ENCODE measurements at regions not wholly inside any gene's neighbourhood (a gene's known extent, or its start where the extent isn't known, plus 50 kb on each side); places are given as distances from the start of the nearest gene placed in this dataset.

DNA sequence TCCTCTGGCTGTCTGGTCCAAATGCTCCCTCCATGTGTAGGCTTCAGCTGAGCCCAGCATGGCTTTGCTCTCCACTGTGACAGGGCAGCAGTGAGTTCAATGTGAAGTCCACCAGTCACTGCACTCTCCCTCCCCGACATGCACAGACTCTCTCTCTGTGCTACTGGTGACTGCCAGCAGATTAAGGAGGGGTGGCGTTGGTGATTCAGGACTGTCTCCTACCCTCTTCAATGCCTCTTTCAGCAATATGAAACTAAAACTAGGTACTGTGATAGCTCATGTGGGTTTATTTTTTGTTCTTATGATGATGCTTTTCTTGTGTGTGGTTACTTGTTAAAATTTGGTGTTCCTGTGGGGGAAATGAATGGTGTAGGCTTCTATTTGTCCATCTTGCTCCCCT lies 201.0 kb upstream of the RBMS1 start:
- in situ Hi-C loops (cut with HindIII; ENCODE audit: low pct_unique_long_range_greater_than_20kb, low sequenced_read_pairs): no loop called here

DNA sequence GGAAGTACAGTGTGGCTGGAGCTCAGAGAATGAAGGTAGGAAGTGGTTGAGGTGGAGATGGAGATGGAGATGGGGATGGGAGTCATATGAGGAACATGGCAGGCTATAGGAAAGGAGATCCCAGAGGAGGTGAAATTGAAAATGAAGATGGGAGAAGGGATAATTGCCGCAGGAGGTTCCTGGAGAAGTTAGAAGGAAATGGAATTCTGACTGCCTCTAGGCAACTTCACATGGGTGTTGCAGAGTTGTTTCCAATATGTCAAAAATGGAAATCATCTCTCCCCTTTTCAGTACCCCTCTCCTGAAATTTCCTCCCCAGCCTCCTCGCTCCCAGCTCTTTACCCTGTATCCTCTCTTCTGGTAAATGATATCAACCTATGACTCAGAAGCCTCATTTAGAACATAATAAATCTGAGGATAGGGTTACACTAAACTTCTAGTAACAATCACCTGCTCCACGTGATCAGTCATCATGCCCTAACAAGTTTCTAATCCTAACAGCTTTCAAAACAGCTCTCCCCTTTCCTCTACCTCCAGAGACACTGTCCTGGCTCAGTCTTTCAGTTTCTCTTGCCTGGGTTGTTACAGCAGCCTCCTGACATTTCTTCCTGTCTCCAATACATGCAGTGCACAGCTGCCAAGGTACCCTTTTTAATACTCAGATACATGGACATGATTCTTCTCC lies 201.9 kb upstream of the RBMS1 start:
- DNase-seq (ENCODE audit: low read depth, low spot score): no peak
- in situ Hi-C loops (cut with HindIII; ENCODE audit: low pct_unique_long_range_greater_than_20kb, low sequenced_read_pairs): no loop called here

More for the DNA sequence above, 201.0 kb upstream of the RBMS1 start:
- peak; percentile 15 for DNase-seq (ENCODE audit: low read depth, low spot score)

DNA sequence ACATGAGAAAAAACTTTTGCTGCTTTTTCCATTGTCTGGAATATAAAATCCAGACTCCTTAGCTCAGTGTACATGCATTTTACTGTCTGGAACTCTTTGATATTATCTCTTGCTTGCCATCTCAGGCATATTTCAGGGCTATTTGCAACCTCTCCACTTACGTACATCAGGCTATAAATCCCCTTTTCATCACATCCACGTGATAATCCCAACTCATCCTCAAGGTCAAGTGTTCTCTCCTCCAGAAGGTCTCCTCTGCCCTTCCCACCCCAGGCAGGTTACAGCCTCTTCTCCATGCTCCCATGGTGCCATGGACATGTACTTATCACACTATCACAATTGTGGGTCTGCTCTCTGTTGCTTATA lies 202.5 kb upstream of the RBMS1 start:
- DNase-seq (ENCODE audit: low read depth, low spot score): no peak
- in situ Hi-C loops (cut with HindIII; ENCODE audit: low pct_unique_long_range_greater_than_20kb, low sequenced_read_pairs): no loop called here

DNA sequence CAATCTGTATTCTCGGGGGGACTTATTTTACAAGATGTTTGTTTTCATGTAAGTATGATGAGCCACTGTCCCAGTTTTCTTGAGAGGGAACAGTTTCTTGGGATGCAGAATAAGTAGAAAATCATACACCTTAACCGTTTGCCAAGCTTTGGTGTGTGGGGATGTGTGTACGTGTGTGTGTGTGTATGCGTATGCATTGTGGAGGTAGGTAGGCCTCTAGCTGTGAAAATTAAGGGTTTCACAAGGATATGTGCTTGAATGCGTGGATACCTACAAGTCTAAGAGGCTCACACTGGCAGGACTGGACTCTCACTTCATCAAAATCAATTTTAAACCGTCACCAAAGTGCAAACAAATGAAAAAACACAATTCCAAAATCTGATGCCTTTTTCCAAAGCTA lies 204.2 kb upstream of the RBMS1 start:
- no peak for DNase-seq (ENCODE audit: low read depth, low spot score)
- in situ Hi-C loops (cut with HindIII; ENCODE audit: low pct_unique_long_range_greater_than_20kb, low sequenced_read_pairs): no loop called here

DNA sequence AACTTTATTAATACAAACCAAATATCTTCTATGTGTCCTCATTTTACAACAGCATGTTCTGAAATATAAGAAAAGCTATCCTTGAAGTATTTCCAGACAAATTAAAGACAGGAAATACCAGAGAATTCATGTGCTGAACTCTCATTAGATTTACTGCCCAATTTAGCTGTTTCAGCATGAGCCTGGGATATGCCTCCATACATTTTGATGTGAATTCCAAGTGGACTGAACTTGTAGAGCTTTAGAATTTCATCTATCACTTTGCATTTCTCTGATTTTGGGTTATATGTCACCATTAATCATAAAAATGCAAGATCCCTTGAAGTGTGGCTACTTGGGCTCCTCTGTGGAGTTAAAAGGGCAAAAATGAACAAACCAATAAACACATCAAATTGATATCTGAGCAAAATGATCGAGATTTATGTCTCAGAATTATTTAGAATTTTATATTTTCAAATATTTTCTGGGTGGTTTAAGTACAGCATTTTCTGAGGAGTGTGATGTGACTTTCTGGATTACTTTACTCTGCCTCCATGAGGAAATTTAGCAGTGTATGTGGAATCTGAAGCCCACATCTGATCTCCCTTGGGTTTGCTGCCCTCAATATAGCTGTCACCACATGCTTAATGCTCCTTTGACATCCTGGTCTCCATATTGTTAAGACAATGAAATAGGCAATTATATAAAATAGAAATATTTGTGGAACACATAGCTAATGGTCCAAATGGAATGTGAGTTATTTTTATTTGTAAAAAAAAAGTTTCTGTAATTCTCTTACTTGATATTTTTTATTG lies 206.6 kb upstream of the RBMS1 start:
- DNase-seq (ENCODE audit: low read depth, low spot score): no peak
- in situ Hi-C loops (cut with HindIII; ENCODE audit: low pct_unique_long_range_greater_than_20kb, low sequenced_read_pairs): no loop called here

GRCh38 chr2:160701822-160702221 lies 208.2 kb upstream of the RBMS1 start:
- in situ Hi-C loops (cut with HindIII; ENCODE audit: low pct_unique_long_range_greater_than_20kb, low sequenced_read_pairs): no loop called here
- no peak for DNase-seq (ENCODE audit: low read depth, low spot score)

DNA sequence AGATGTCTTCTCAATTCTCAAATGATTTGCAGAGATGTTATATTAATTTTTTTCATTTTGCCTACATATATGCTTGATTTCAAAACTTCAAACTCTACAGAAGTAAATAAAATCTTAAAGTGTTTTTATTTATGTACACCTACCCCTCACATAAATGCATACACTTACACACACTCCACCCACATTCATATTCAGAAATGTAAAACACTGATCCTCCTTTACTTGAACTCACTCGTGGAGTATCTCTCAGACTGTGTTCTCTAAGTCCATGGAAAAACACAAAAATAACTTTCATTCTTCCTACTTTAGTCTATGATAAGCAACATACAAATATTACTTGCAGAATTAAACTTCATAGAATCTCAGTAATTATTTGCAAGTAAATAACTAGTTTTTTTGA lies 209.1 kb upstream of the RBMS1 start:
- in situ Hi-C loops (cut with HindIII; ENCODE audit: low pct_unique_long_range_greater_than_20kb, low sequenced_read_pairs): no loop called here
- no peak for DNase-seq (ENCODE audit: low read depth, low spot score)

DNA sequence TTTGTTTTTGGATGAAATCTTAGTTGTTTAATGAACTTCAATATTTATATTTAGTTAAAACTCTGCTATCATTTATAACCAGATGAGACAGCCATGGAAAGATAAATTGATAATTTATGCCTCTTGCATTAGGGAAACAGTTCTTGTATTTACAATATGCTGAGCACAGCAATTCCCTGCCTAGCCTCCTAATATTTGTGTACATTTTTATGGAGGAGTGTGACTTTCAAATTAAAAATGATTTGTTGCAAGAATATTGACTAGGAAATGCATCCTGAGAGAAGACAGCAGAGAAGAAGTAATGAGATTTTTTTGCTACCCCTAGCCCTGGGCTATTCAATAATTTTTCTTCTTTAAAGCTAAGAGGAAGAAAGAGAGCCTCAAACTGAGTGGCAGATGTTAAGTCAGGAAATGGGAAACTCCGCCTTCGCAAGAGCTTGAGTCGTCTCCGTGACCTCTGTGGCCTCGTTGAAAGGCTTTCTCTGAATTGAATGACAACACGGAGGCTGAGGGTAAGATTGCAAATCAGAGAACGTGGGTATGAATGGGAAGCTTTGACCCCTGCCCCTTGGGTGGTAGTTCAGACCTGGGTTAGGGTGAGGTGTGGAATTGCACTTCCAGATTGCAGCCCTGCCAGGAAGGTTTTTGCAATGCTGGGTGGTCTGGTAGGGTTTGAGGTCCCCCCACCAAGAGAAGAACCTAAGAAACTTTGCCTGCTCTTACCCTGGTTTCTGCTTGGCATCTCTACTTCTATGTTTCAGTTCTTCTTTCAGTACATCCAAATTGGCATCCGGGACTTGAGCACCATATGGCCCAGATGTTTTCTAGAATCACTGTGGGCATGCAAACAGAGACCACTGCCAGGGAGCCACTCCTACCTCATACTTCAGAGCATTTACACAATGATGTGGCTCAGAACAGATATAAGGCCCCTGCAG lies 210.3 kb upstream of the RBMS1 start:
- DNase-seq (ENCODE audit: low read depth, low spot score): no peak
- in situ Hi-C loops (cut with HindIII; ENCODE audit: low pct_unique_long_range_greater_than_20kb, low sequenced_read_pairs): no loop called here

DNA sequence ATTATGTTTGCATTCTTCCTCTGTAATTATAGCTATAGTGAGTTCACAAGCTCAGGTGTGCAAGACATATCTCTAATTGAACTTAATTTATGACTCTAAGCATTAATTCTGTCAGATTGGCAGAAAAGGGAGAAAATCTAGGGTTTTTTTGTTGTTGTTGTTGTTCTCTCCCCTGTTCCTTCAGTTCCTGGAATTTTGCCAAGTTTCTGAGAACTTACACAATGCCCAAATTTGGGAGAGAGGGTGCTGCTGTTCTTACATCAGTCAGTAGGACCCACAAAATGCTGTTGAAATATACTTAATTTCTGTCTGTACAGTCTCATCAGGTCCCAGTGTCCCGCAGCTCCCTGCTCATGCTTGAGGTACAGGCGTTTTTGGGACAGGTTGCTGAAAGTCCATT lies 221.8 kb upstream of the RBMS1 start:
- no peak for DNase-seq (ENCODE audit: low read depth, low spot score)
- in situ Hi-C loops (cut with HindIII; ENCODE audit: low pct_unique_long_range_greater_than_20kb, low sequenced_read_pairs): no loop called here

GRCh38 chr2:160719116-160719515 lies 225.5 kb upstream of the RBMS1 start:
- in situ Hi-C loops (cut with HindIII; ENCODE audit: low pct_unique_long_range_greater_than_20kb, low sequenced_read_pairs): no loop called here
- DNase-seq (ENCODE audit: low read depth, low spot score): no peak

DNA sequence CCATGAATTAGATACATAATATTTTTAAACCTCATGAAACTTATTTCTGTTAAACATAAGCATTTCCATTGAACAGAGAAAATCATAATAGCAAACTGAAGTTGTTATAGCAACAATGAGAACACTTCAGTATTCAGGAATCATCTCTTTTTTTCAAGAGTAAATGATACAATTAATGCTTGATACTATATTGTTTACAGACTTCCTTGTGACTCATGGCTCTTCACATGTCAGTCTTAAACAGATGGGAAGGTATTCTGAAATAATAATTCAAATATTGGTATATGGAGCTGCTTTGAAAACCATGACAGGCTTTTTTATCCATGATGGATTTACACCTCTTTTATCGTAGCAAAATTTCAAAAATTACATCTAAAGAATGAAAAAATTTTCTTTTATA lies 226.5 kb upstream of the RBMS1 start:
- in situ Hi-C loops (cut with HindIII; ENCODE audit: low pct_unique_long_range_greater_than_20kb, low sequenced_read_pairs): no loop called here
- no peak for DNase-seq (ENCODE audit: low read depth, low spot score)

DNA sequence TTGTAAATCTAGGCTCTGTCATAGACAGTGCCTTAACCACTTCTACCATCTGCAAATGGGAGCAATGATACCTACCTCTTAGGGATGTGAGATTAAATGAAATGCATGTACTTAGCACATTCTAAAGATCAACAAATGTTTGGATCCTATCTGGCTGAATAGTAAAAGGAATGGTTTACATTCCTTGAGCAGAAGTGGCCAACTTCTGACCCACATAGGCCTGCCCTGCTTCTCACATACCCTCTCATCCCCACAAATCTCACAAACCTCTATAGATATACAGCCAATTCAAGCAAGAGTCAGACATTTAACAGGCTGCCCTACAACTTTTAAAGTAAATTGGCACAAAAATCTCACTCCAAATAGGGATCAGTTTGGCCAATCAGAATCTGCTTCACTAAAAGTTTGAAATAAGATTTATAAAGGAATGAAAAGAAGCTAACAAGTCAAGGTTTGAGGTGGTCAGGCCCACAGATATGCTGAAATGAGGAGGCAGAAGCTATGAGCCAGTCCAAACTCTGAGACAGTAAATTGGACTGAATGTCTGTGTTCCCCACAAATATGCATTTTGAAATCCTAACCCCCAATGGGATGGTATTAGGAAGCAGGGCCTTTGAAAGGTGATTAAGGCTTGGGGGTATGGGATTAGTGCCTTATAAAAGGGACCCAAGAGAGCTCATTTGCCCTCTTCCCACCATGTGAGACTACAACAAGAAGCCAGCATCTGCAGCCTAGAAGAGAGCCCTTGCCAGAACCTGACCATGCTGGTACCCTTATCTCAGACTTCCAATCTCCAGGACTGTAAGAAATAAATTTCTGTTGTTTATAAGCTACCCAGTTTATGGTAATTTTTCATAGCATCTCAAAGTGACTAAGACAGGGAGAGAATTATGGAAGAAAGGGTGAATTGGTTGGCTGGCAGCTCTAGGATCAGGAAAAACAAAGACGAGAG lies 227.8 kb upstream of the RBMS1 start:
- in situ Hi-C loops (cut with HindIII; ENCODE audit: low pct_unique_long_range_greater_than_20kb, low sequenced_read_pairs): no loop called here

DNA sequence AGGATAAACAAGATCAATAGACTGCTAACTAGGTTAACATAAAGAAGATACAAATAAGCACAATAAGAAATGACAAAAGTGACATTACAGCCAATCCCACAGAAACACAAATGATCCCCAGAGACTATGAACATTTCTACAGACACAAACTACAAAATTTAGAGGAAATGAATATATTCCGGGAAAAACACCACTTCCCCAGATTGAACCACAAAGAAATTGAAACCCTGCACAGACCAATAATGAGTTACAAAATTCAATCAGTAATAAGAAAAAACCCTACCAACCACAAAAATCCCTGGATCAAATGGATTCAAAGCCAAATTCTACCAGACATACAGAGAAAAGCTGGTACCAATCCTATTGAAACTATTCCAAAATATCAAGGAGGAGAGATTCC lies 232.4 kb upstream of the RBMS1 start:
- no peak for DNase-seq (ENCODE audit: low read depth, low spot score)
- in situ Hi-C loops (cut with HindIII; ENCODE audit: low pct_unique_long_range_greater_than_20kb, low sequenced_read_pairs): no loop called here

More for the DNA sequence above, 227.8 kb upstream of the RBMS1 start:
- no peak for DNase-seq (ENCODE audit: low read depth, low spot score)

- DNase-seq (ENCODE audit: low read depth, low spot score): no peak
- in situ Hi-C loops (cut with HindIII; ENCODE audit: low pct_unique_long_range_greater_than_20kb, low sequenced_read_pairs): no loop called here
Observed at GRCh38 chr2:160730296-160730995, 236.8 kb upstream of the RBMS1 start.

DNA sequence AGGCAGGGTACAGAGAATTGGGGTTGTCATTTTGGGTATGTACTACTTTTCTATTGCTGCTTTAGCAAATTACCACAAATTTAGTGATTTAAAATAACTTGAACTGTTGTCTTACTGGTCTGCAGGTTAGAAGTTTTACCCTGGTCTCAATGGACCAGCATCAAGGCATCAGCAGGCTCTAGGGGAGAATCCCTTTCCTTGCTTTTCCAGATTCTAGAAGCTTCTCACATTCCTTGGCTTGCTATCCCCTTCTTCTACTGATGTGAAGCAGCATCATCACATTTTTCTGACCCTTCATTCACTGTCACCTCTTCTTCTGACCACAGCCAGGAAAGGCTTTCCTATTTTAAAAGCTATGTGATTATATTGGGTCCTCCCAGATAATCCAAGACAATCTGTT lies 237.8 kb upstream of the RBMS1 start:
- in situ Hi-C loops (cut with HindIII; ENCODE audit: low pct_unique_long_range_greater_than_20kb, low sequenced_read_pairs): no loop called here

DNA sequence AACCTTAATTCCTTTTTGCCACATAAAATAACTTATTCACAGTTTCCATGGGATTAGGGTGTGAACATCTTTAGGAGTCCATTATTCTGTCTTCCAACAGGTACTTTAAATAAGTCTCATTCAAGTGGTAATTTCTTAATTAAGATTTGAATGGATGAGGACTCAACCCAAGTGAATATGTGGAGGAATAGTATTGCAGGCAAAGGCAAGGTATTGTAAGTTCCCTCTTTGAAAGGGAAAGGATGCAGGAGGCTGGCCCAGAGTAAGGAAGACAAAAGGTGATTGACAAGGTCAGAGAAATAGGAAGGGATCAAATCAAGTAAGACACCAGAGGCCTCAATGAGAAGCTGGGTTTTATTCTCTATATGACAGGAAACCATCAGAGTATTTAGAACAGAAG lies 238.2 kb upstream of the RBMS1 start:
- DNase-seq (ENCODE audit: low read depth, low spot score): no peak
- in situ Hi-C loops (cut with HindIII; ENCODE audit: low pct_unique_long_range_greater_than_20kb, low sequenced_read_pairs): no loop called here

More for the DNA sequence above, 237.8 kb upstream of the RBMS1 start:
- no peak for DNase-seq (ENCODE audit: low read depth, low spot score)

DNA sequence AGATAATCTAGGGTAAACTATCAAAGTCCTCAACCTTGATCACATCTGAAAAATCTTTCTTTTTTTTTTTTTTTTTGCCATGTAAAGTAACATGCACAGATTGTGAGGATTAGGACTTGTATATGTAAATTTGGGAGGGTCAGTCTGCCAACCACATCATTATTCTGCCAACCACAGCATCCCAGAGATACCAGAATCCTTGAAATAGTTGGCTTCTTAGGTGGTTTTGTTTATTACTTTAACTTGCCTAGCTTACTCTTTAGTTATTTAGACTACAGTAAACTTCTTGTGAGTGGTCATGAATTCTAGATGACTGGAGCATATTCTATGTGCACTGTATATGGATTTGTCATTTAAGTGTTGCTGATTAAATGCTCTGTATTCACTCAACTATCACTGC lies 242.1 kb upstream of the RBMS1 start:
- DNase-seq (ENCODE audit: low read depth, low spot score): no peak
- in situ Hi-C loops (cut with HindIII; ENCODE audit: low pct_unique_long_range_greater_than_20kb, low sequenced_read_pairs): no loop called here

Data from SK-MEL-5 (cell line).